H9 (cell line): ENCODE measurements at regions not wholly inside any gene's neighbourhood (a gene's known extent, or its start where the extent isn't known, plus 50 kb on each side); places are given as distances from the start of the nearest gene placed in this dataset.

Experiments used
- DNase-seq: peaks from one replicate; pipeline ENCODE4 v3.0.0-alpha.2; 2017
- H2AFZ ChIP-seq: one replicate; pipeline ENCODE4 v1.6.1; 2013; ENCODE audit warnings: mild to moderate bottlenecking, low read length, control low read depth, moderate library complexity
- H2AK5ac ChIP-seq: 2 replicates; pipeline ENCODE4 v1.6.1; 2013; ENCODE audit warnings: low read length, control low read depth, mixed read lengths; ENCODE audit not compliant: insufficient read length
- H2BK120ac ChIP-seq: one replicate; pipeline ENCODE4 v1.6.1; 2013; ENCODE audit warnings: low read depth, mild to moderate bottlenecking, low read length, control low read depth, inconsistent platforms; ENCODE audit not compliant: poor library complexity, severe bottlenecking
- H2BK12ac ChIP-seq: 2 replicates; pipeline ENCODE4 v1.6.1; 2013; ENCODE audit warnings: low read length, control low read depth, mixed read lengths, low read depth; ENCODE audit not compliant: insufficient read length
- H2BK15ac ChIP-seq: 2 replicates; pipeline ENCODE4 v1.6.1; 2013; ENCODE audit warnings: low read depth, low read length, control low read depth
- H2BK20ac ChIP-seq: one replicate; pipeline ENCODE4 v1.6.1; 2013; ENCODE audit warnings: low read depth, mild to moderate bottlenecking, low read length, control low read depth, inconsistent platforms; ENCODE audit not compliant: poor library complexity, severe bottlenecking
- H2BK5ac ChIP-seq: 2 replicates; pipeline ENCODE4 v1.6.1; 2013; ENCODE audit warnings: low read length, control low read depth, mixed read lengths; ENCODE audit not compliant: insufficient read length
- H3K14ac ChIP-seq: 2 replicates; pipeline ENCODE4 v1.6.1; 2013; ENCODE audit warnings: low read length, control low read depth; ENCODE audit not compliant: insufficient read depth
- H3K18ac ChIP-seq: 2 replicates; pipeline ENCODE4 v1.6.1; 2013; ENCODE audit warnings: low read depth, mild to moderate bottlenecking, mixed read lengths, low read length, control low read depth; ENCODE audit not compliant: insufficient read length
- H3K23ac ChIP-seq: 2 replicates; pipeline ENCODE4 v1.6.1; 2013; ENCODE audit warnings: low read length, control low read depth, mixed read lengths, low read depth; ENCODE audit not compliant: insufficient read length
- H3K23me2 ChIP-seq: 2 replicates; pipeline ENCODE4 v1.6.1; 2013; ENCODE audit warnings: low read depth, mild to moderate bottlenecking, mixed read lengths, low read length, control low read depth; ENCODE audit not compliant: insufficient read length, poor library complexity, severe bottlenecking
- H3K27ac ChIP-seq: 2 replicates; pipeline ENCODE4 v1.5.1; 2013; ENCODE audit warnings: low read length, control low read depth, mixed read lengths, low read depth; ENCODE audit not compliant: insufficient read length
- H3K27me3 ChIP-seq: 2 replicates; pipeline ENCODE4 v1.6.1; 2013; ENCODE audit warnings: low read length, control low read depth, inconsistent platforms; ENCODE audit not compliant: insufficient read depth
- H3K4ac ChIP-seq: 2 replicates; pipeline ENCODE4 v1.6.1; 2013; ENCODE audit warnings: low read depth, mild to moderate bottlenecking, control low read depth, inconsistent platforms, low read length, moderate library complexity
- H3K4me1 ChIP-seq: 2 replicates; pipeline ENCODE4 v1.6.1; 2013; ENCODE audit warnings: low read length, control low read depth, inconsistent platforms; ENCODE audit not compliant: insufficient read depth
- H3K4me2 ChIP-seq: 2 replicates; pipeline ENCODE4 v1.6.1; 2013; ENCODE audit warnings: low read length, control low read depth, mixed read lengths; ENCODE audit not compliant: insufficient read length, insufficient read depth
- H3K56ac ChIP-seq: 2 replicates; pipeline ENCODE4 v1.6.1; 2013; ENCODE audit warnings: low read depth, mild to moderate bottlenecking, mixed read lengths, low read length, control low read depth; ENCODE audit not compliant: insufficient read length
- H3K79me1 ChIP-seq: 2 replicates; pipeline ENCODE4 v1.6.1; 2013; ENCODE audit warnings: low read depth, mild to moderate bottlenecking, moderate library complexity, low read length, control low read depth, inconsistent platforms; ENCODE audit not compliant: insufficient read depth, poor library complexity, severe bottlenecking
- H3K79me2 ChIP-seq: 2 replicates; pipeline ENCODE4 v1.6.1; 2013; ENCODE audit warnings: low read length, control low read depth, inconsistent platforms; ENCODE audit not compliant: insufficient read depth
- H3K9ac ChIP-seq: 2 replicates; pipeline ENCODE4 v1.6.1; 2013; ENCODE audit warnings: low read length, control low read depth, mixed read lengths; ENCODE audit not compliant: insufficient read length; ENCODE audit errors: extremely low read depth
- H3K9me3 ChIP-seq: one replicate; pipeline ENCODE4 v1.6.1; 2013; ENCODE audit warnings: low read depth, low read length, inconsistent platforms; ENCODE audit not compliant: control insufficient read depth
- H3T11ph ChIP-seq: one replicate; pipeline ENCODE4 v1.6.1; 2013; ENCODE audit warnings: mild to moderate bottlenecking, low read length, control low read depth, inconsistent platforms
- H4K20me1 ChIP-seq: one replicate; pipeline ENCODE4 v1.6.1; 2013; ENCODE audit not compliant: control insufficient read depth, insufficient read length, insufficient read depth
- H4K5ac ChIP-seq: 2 replicates; pipeline ENCODE4 v1.6.1; 2013; ENCODE audit warnings: low read depth, mild to moderate bottlenecking, mixed read lengths, low read length, control low read depth; ENCODE audit not compliant: insufficient read length
- H4K8ac ChIP-seq: replicated peaks from 2 replicates; pipeline ENCODE4 v1.6.1; 2013; ENCODE audit warnings: low read length, control low read depth, mixed read lengths, low read depth; ENCODE audit not compliant: insufficient read length
- H4K91ac ChIP-seq: 2 replicates; pipeline ENCODE4 v1.6.1; 2013; ENCODE audit warnings: low read depth, mild to moderate bottlenecking, moderate library complexity, mixed read lengths, low read length, control low read depth; ENCODE audit not compliant: insufficient read length
- H3K27ac Mint-ChIP-seq, 3 experiments: 2 replicates in 2 of 3; 3 replicates in 1 of 3; pipeline ENCODE4 v1.8.0; 2020 to 2021; ENCODE audit warnings: mixed read lengths in 3 of 3, mild to moderate bottlenecking in 1 of 3, moderate library complexity in 1 of 3
- H3K27me3 Mint-ChIP-seq: 2 replicates; pipeline ENCODE4 v1.8.0; 2021; ENCODE audit warnings: low read depth, mild to moderate bottlenecking, moderate library complexity, mixed read lengths
- H3K36me3 Mint-ChIP-seq, 3 experiments: 2 replicates in 2 of 3; 3 replicates in 1 of 3; pipeline ENCODE4 v1.8.0; 2020 to 2021; ENCODE audit warnings: low read depth in 3 of 3, mixed read lengths in 3 of 3; ENCODE audit not compliant: insufficient read depth in 1 of 3
- H3K4me1 Mint-ChIP-seq, 2 experiments: 2 replicates each; pipeline ENCODE4 v1.8.0; 2020; ENCODE audit warnings: mixed read lengths in 2 of 2
- H3K4me3 Mint-ChIP-seq, 2 experiments: 2 replicates in 1 of 2; 3 replicates in 1 of 2; pipeline ENCODE4 v1.8.0; 2020 to 2021; ENCODE audit warnings: mild to moderate bottlenecking in 2 of 2, mixed read lengths in 2 of 2, moderate library complexity in 1 of 2
- H3K9me3 Mint-ChIP-seq, 2 experiments: 2 replicates in 1 of 2; 3 replicates in 1 of 2; pipeline ENCODE4 v1.8.0; 2020; ENCODE audit warnings: mild to moderate bottlenecking in 2 of 2, mixed read lengths in 2 of 2, moderate library complexity in 1 of 2
- WGBS: extraction: QIAGEN DNeasy Blood & Tissue Kit; methylation state at CpG from one replicate; pipeline ENCODE4 v1.1.7; 2013; ENCODE audit warnings: missing lambda C conversion rate, low lambda C conversion rate, mixed read lengths; ENCODE audit not compliant: insufficient read length; ENCODE audit errors: extremely low coverage; 5-methylcytosine and 5-hydroxymethylcytosine counted together
- TF ChIP-seq, protein P1 (sequence below): fragments of 200-600 bp; sonication (generic); conservative IDR thresholded peaks from 3 replicates; pipeline ENCODE4 v1.8.0; 2021; ENCODE audit warnings: antibody characterized with exemption, mild to moderate bottlenecking

DNA sequence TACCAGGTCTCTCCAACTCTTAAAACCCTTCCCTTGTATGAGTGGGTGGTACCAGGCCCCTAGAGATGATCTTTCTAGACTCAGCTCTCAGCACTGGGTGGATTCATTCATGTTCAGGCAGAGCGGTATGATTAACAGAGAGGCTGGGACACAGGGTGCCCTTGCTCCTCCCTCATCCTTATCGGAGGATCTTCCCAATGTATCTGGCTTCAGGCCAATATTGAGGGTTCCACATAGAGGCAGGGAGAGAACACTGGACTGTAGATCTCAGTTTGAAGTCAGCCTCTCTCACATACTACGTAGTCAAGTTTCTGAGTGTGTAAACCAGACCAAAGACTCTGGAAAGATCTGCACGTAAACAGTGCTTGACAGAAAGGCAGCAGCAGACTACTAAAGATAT is 366.2 kb downstream of the DHX35 start:
- H2BK5ac ChIP-seq, result no peak overlapping the region

More for the DNA sequence above, 366.2 kb downstream of the DHX35 start:
- Histone ChIP-seq H3K79me1 (no peaks in the 10 kb centered on the region), H3K9ac (no peak overlapping the region), H2BK15ac (no peak overlapping the region), H3K4ac (no peak overlapping the region), H3K23ac (no peak overlapping the region), H3K27me3 (no peaks in the 10 kb centered on the region), H2BK120ac (no peak overlapping the region), H3K9me3 (no peaks in the 10 kb centered on the region), H3K4me2 (no peak overlapping the region), H2BK20ac (no peak overlapping the region), H3K18ac (no peak overlapping the region), H3K56ac (no peak overlapping the region), H4K5ac (no peak overlapping the region), H4K91ac (no peak overlapping the region), H2BK12ac (no peak overlapping the region), H2AFZ (no peak overlapping the region), H3K79me2 (no peaks in the 10 kb centered on the region), H3K14ac (no peak overlapping the region), H3K23me2 (no peaks in the 10 kb centered on the region), H2AK5ac (no peak overlapping the region), H4K8ac (no peak overlapping the region), H3K4me1 (no peaks in the 10 kb centered on the region), H4K20me1 (no peaks in the 10 kb centered on the region), H3K27ac (no peak overlapping the region), H3T11ph (no peak overlapping the region)
- no peaks in the 10 kb centered on the region; the same call in 1 of the 2 replicates for H3K27me3 Mint-ChIP-seq
- no peaks in the 10 kb centered on the region for H3K9me3 Mint-ChIP-seq
- TF ChIP-seq, protein P1, sequence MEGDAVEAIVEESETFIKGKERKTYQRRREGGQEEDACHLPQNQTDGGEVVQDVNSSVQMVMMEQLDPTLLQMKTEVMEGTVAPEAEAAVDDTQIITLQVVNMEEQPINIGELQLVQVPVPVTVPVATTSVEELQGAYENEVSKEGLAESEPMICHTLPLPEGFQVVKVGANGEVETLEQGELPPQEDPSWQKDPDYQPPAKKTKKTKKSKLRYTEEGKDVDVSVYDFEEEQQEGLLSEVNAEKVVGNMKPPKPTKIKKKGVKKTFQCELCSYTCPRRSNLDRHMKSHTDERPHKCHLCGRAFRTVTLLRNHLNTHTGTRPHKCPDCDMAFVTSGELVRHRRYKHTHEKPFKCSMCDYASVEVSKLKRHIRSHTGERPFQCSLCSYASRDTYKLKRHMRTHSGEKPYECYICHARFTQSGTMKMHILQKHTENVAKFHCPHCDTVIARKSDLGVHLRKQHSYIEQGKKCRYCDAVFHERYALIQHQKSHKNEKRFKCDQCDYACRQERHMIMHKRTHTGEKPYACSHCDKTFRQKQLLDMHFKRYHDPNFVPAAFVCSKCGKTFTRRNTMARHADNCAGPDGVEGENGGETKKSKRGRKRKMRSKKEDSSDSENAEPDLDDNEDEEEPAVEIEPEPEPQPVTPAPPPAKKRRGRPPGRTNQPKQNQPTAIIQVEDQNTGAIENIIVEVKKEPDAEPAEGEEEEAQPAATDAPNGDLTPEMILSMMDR, result no peak
- peaks cover 5% of the 10 kb centered on the region in 2 experiments for H3K4me1 Mint-ChIP-seq
- H3K36me3 Mint-ChIP-seq, result no peaks in the 10 kb centered on the region
- H3K27ac Mint-ChIP-seq, result no peak overlapping the region
- WGBS, result no CpG with 5 or more reads among the region's 4 CpGs
- H3K4me3 Mint-ChIP-seq, result no peak overlapping the region
- DNase-seq, result no peak
